K562 (cell line): ENCODE measurements at regions not wholly inside any gene's neighbourhood (a gene's known extent, or its start where the extent isn't known, plus 50 kb on each side); places are given as distances from the start of the nearest gene placed in this dataset.
A peak's percentile ranks its signal among the peaks of the same experiment; 100 is the strongest.

Experiments used
- MEF2A ChIP-seq: IDR thresholded peaks from 2 replicates; pipeline ENCODE4 v1.6.1; 2011; ENCODE audit warnings: low read depth, mild to moderate bottlenecking, low read length, moderate library complexity; ENCODE audit not compliant: control insufficient read depth
- NCOA1 ChIP-seq: fragments of 450-650 bp; IDR thresholded peaks from 2 replicates; pipeline ENCODE4 v1.6.1; 2016; ENCODE audit warnings: low read depth
- PRDM10 ChIP-seq: fragments of 450-650 bp; IDR thresholded peaks from 2 replicates; pipeline ENCODE4 v1.6.1; 2018; ENCODE audit not compliant: partially characterized antibody
- TF ChIP-seq, protein P1 (sequence below), 2 experiments: fragments of 450-650 bp; formaldehyde crosslinking in 1 of 2; IDR thresholded peaks; 2 replicates each; pipeline versions ENCODE4 v1.4.0 to v1.6.1; 2014 to 2020; ENCODE audit warnings: mild to moderate bottlenecking in 2 of 2, borderline replicate concordance in 1 of 2, low read depth in 1 of 2

- TF ChIP-seq, protein P1, sequence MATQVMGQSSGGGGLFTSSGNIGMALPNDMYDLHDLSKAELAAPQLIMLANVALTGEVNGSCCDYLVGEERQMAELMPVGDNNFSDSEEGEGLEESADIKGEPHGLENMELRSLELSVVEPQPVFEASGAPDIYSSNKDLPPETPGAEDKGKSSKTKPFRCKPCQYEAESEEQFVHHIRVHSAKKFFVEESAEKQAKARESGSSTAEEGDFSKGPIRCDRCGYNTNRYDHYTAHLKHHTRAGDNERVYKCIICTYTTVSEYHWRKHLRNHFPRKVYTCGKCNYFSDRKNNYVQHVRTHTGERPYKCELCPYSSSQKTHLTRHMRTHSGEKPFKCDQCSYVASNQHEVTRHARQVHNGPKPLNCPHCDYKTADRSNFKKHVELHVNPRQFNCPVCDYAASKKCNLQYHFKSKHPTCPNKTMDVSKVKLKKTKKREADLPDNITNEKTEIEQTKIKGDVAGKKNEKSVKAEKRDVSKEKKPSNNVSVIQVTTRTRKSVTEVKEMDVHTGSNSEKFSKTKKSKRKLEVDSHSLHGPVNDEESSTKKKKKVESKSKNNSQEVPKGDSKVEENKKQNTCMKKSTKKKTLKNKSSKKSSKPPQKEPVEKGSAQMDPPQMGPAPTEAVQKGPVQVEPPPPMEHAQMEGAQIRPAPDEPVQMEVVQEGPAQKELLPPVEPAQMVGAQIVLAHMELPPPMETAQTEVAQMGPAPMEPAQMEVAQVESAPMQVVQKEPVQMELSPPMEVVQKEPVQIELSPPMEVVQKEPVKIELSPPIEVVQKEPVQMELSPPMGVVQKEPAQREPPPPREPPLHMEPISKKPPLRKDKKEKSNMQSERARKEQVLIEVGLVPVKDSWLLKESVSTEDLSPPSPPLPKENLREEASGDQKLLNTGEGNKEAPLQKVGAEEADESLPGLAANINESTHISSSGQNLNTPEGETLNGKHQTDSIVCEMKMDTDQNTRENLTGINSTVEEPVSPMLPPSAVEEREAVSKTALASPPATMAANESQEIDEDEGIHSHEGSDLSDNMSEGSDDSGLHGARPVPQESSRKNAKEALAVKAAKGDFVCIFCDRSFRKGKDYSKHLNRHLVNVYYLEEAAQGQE (IDR thresholded peaks at IDR 0.05; ENCODE audit: borderline replicate concordance), result peak; percentile 27; the same call in 1 of the 2 replicates
- TF ChIP-seq, protein P1 (CRISPR knock-in tag; IDR thresholded peaks at IDR 0.05; ENCODE audit: low read depth), result no peak
- TF ChIP-seq PRDM10, result no peak
- TF ChIP-seq NCOA1, result no peak
- no peak for TF ChIP-seq MEF2A
These were observed 456.7 kb upstream of the SEL1L start (continued) for GRCh38 chr14:81990312-81990761.
